ENCODE measurements at regions not wholly inside any gene's neighbourhood (a gene's known extent, or its start where the extent isn't known, plus 50 kb on each side); places are given as distances from the start of the nearest gene placed in this dataset.

GRCh38 chr5:2981035-2981434 is 229.6 kb upstream of the IRX2 start:
- H3K4me3 ChIP-seq (ENCODE audit: extremely low read depth in 1 of 4, insufficient read depth in 2 of 4, low read depth in 3 of 4, low read length in 4 of 4): no peak overlapping the region
- FAIRE-seq: no peak
- 93% methylated on average over 9 of the region's 9 CpGs; no CpG with 5 or more reads in 1 of the 2 experiments for WGBS, 2 experiments (ENCODE audit: extremely low coverage in 1 of 2, insufficient coverage in 1 of 2, insufficient read length in 1 of 2, insufficient replicate concordance in 2 of 2, low coverage in 1 of 2, low lambda C conversion rate in 2 of 2, missing lambda C conversion rate in 1 of 2)
- TF ChIP-seq POLR2AphosphoS5 (IDR thresholded peaks at IDR 0.05; ENCODE audit: low read depth, low read length) (no peak), FOSL1 (IDR thresholded peaks at IDR 0.05; ENCODE audit: insufficient read depth, low read depth, low read length) (no peak), RFX5 (IDR thresholded peaks at IDR 0.05; ENCODE audit: borderline replicate concordance, low read depth, low read length) (no peak), JUND (IDR thresholded peaks at IDR 0.05; ENCODE audit: low read length) (no peak), CBX5 (IDR thresholded peaks at IDR 0.05; ENCODE audit: low read depth, low read length) (no peak), CHD1 (IDR thresholded peaks at IDR 0.05; ENCODE audit: low read depth, low read length) (no peak), JUN (IDR thresholded peaks at IDR 0.05; ENCODE audit: low read depth, low read length) (no peak), POU5F1 (IDR thresholded peaks at IDR 0.05; ENCODE audit: low read depth, low read length) (no peak), USF2 (IDR thresholded peaks at IDR 0.05; ENCODE audit: low read length) (no peak), MAX (IDR thresholded peaks at IDR 0.05) (no peak), TAF1 (IDR thresholded peaks at IDR 0.05; ENCODE audit: low read depth, low read length) (no peak), RBBP5 (IDR thresholded peaks at IDR 0.05; ENCODE audit: borderline replicate concordance, low read depth, low read length) (no peak), SRF (IDR thresholded peaks at IDR 0.05; ENCODE audit: low read depth, low read length) (no peak), CBX8 (IDR thresholded peaks at IDR 0.05; ENCODE audit: borderline replicate concordance, low read depth, low read length) (no peak), KDM1A (IDR thresholded peaks at IDR 0.05; ENCODE audit: borderline replicate concordance, low read length) (no peak)

More at GRCh38 chr5:2981035-2981434, 229.6 kb upstream of the IRX2 start:
- no peak for DNase-seq (ENCODE audit: low read depth in 1 of 2, low spot score in 2 of 2)
- H4K8ac ChIP-seq (ENCODE audit: extremely low read depth, insufficient read depth, low read length): no peak overlapping the region; the same call in 1 of the 2 replicates
- H3K18ac ChIP-seq (ENCODE audit: extremely low read depth, low read length): no peak overlapping the region
- CTCF ChIA-PET (ENCODE audit: partially characterized antibody): no interaction called here
- no peak overlapping the region for H3K4me2 ChIP-seq (ENCODE audit: insufficient read depth in 1 of 2, low read depth in 2 of 2, low read length in 2 of 2)
- no peaks in the 10 kb centered on the region for H3K36me3 ChIP-seq (ENCODE audit: control insufficient read depth in 2 of 4, insufficient read depth in 4 of 4, low read length in 3 of 4)
- H3K27ac ChIP-seq (ENCODE audit: low read depth, low read length): no peak overlapping the region
- no peak overlapping the region for H2BK15ac ChIP-seq (ENCODE audit: low read length)
- H3K9me3 ChIP-seq (ENCODE audit: insufficient read depth in 2 of 2, low read depth in 1 of 2, low read length in 1 of 2): peaks cover 0 to 6% of the 10 kb centered on the region in 2 experiments; a peak in 2 of 4 replicates
- no peaks in the 10 kb centered on the region for H3K79me2 ChIP-seq (ENCODE audit: control insufficient read depth in 1 of 2, insufficient read depth in 2 of 2, low read length in 2 of 2)
- POLR2A ChIA-PET (ENCODE audit: partially characterized antibody): no interaction called here
- H3K23ac ChIP-seq (ENCODE audit: insufficient read length): no peak overlapping the region
- H2BK120ac ChIP-seq (replicated peaks; ENCODE audit: low read depth, low read length): no peak overlapping the region
- H2BK20ac ChIP-seq (ENCODE audit: low read length): no peak overlapping the region
- no peak overlapping the region for H3K4ac ChIP-seq (replicated peaks; ENCODE audit: insufficient read length, low read depth, low read length)
- H2AK5ac ChIP-seq (ENCODE audit: low read depth, low read length): no peak overlapping the region
- H3K79me1 ChIP-seq (ENCODE audit: low read depth, low read length): no peaks in the 10 kb centered on the region
- H3K56ac ChIP-seq (replicated peaks; ENCODE audit: insufficient read length, low read depth, low read length): no peak overlapping the region
- H2BK5ac ChIP-seq (ENCODE audit: low read depth, low read length): no peak overlapping the region
- H3K9ac ChIP-seq (replicated peaks in 1 of 4; ENCODE audit: extremely low read depth in 1 of 4, low read depth in 3 of 4, low read length in 3 of 4): no peak overlapping the region
- H3K14ac ChIP-seq (ENCODE audit: insufficient read length): no peak overlapping the region
- H2BK12ac ChIP-seq (ENCODE audit: low read depth, low read length): no peak overlapping the region
- no peaks in the 10 kb centered on the region for H3K27me3 ChIP-seq (replicated peaks in 1 of 4; ENCODE audit: control insufficient read depth in 3 of 4, extremely low read depth in 1 of 4, insufficient read depth in 3 of 4, low read length in 3 of 4)
- no peak overlapping the region for H2AFZ ChIP-seq (ENCODE audit: low read length)
- H3K23me2 ChIP-seq (ENCODE audit: low read depth, low read length): no peaks in the 10 kb centered on the region
- H4K20me1 ChIP-seq (replicated peaks in 1 of 2; ENCODE audit: control insufficient read depth in 1 of 2, insufficient read depth in 2 of 2, low read length in 2 of 2): no peaks in the 10 kb centered on the region
- H4K91ac ChIP-seq (replicated peaks; ENCODE audit: insufficient read length, low read length): no peak overlapping the region
- H4K5ac ChIP-seq (ENCODE audit: insufficient read length, low read depth, low read length): no peak overlapping the region
- no peaks in the 10 kb centered on the region for H3K4me1 ChIP-seq (replicated peaks in 1 of 4; ENCODE audit: control insufficient read depth in 3 of 4, insufficient read depth in 4 of 4, low read length in 3 of 4)
